ENCODE measurements at regions not wholly inside any gene's neighbourhood (a gene's known extent, or its start where the extent isn't known, plus 50 kb on each side); places are given as distances from the start of the nearest gene placed in this dataset.

DNA sequence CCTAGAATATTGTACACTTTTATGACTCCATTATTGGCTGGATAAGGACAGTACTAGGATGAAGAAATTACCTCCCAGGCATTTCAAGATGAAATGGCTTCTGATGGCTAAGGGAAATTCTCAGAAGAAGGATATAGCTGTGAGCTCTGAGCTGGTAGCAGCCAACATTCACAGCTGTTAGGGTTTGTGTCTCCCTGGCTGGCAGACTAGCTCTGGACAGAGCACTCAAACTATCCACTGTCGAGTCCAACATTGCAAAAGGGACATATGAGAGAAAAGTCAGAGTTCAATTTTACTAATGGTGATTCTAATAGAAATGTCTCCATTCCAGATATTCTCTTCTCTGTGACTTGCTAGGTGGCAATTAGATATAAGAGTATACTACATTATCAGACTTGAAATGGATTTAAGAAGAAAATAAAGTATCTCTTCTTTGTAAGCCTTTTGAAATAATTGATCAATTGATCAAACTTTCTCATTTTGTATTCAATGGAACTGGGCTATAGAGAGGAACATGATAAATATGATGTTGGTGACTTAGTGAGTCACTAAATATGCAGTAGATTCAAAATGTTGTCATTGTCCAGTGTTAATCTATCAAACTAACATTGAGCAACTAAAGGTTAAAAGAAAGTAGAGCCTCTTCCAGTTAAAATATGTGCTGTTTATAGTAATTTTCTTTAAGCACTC lies 1920.3 kb downstream of the SUCLG1 start:
- in situ Hi-C loops (cut with HindIII; ENCODE audit: low sequenced_read_pairs), result no loop called here
- TF ChIP-seq, protein P1, sequence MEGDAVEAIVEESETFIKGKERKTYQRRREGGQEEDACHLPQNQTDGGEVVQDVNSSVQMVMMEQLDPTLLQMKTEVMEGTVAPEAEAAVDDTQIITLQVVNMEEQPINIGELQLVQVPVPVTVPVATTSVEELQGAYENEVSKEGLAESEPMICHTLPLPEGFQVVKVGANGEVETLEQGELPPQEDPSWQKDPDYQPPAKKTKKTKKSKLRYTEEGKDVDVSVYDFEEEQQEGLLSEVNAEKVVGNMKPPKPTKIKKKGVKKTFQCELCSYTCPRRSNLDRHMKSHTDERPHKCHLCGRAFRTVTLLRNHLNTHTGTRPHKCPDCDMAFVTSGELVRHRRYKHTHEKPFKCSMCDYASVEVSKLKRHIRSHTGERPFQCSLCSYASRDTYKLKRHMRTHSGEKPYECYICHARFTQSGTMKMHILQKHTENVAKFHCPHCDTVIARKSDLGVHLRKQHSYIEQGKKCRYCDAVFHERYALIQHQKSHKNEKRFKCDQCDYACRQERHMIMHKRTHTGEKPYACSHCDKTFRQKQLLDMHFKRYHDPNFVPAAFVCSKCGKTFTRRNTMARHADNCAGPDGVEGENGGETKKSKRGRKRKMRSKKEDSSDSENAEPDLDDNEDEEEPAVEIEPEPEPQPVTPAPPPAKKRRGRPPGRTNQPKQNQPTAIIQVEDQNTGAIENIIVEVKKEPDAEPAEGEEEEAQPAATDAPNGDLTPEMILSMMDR (IDR thresholded peaks at IDR 0.05; ENCODE audit: low read depth, low read length), result no peak
- H3K4me3 ChIP-seq (ENCODE audit: low read depth, low read length), result no peak overlapping the region
- DNase-seq (ENCODE audit: low read depth, low spot score), result no peak

DNA sequence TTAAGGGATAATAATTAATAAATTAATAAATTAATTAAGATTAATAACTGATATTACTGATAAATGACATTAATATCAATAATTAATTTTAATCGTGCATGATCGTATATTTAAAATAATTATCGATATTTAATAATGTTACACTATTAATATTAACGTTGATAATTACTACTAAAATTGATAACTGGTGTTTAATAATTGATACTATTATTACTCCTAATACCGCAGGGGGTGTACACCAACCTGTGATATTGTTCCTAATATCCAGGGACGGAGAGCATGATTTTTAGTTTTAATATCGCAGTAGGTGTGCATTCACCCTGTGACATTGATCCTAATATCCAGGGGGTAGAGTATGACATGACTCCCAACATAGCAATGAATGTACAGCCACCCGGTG lies 1930.8 kb downstream of the SUCLG1 start:
- in situ Hi-C loops (cut with HindIII; ENCODE audit: low sequenced_read_pairs), result no loop called here
- H3K4me3 ChIP-seq (ENCODE audit: low read depth, low read length), result no peak overlapping the region
- TF ChIP-seq, protein P1 (IDR thresholded peaks at IDR 0.05; ENCODE audit: low read depth, low read length), result no peak
- no peak for DNase-seq (ENCODE audit: low read depth, low spot score)

DNA sequence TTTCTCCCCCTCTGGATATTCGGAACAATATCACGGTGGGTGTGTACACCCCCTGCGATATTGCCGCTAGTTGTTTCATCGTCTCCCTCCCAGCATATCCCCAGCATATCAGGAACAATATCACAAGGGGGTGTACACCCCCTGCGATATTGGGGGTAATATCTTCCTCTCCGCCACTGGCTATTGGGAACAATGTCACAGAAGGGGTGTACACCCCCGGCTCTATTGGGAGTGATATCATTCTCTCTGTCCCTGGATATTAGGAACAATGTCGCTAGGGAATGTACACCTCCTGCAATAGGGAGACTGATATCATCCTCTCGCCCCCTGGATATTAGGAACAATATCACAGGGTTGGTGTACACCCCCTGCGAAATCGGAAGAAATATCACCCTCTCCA lies 1932.0 kb downstream of the SUCLG1 start:
- in situ Hi-C loops (cut with HindIII; ENCODE audit: low sequenced_read_pairs), result no loop called here
- no peak overlapping the region for H3K4me3 ChIP-seq (ENCODE audit: low read depth, low read length)
- TF ChIP-seq, protein P1 (IDR thresholded peaks at IDR 0.05; ENCODE audit: low read depth, low read length), result no peak
- no peak for DNase-seq (ENCODE audit: low read depth, low spot score)

DNA sequence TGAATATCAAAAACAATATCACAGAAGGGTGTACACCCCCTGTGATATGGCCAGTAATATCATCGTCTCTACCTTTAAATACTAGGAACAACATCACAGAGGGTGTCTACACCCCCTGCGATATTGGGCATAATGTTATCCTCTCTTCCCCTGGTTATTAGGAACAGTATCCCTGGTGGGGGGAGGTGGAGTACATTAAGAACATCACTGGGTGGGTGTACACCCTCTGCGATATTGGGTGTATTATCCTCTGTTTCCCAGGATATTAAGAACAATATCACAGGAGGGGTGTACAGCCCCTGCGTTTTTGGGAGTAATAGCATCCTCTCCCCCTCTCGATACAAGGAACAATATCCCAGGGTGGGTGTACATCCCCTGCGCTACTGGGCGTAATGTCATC lies 1932.8 kb downstream of the SUCLG1 start:
- H3K4me3 ChIP-seq (ENCODE audit: low read depth, low read length), result no peak overlapping the region
- TF ChIP-seq, protein P1 (IDR thresholded peaks at IDR 0.05; ENCODE audit: low read depth, low read length), result no peak
- no peak for DNase-seq (ENCODE audit: low read depth, low spot score)
- in situ Hi-C loops (cut with HindIII; ENCODE audit: low sequenced_read_pairs), result no loop called here

DNA sequence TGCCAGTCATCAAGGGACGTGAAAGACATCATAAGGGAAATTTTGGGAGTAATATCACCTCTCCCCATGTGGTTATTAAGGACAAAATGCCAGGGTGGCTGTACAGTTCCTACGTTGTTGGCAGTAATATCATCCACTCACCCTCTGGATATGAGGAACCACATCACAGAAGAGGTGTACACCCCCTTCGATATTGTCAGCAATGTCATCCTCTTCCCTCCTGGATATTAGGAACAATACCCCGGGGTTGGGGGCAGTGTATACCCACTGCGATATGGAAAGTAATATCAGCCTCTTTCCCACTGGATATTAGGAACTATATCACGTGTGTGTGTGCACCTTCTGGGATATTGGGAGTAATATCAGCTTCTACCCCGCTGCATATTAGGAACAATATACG lies 1933.3 kb downstream of the SUCLG1 start:
- DNase-seq (ENCODE audit: low read depth, low spot score), result no peak
- TF ChIP-seq, protein P1 (IDR thresholded peaks at IDR 0.05; ENCODE audit: low read depth, low read length), result no peak
- H3K4me3 ChIP-seq (ENCODE audit: low read depth, low read length), result no peak overlapping the region
- in situ Hi-C loops (cut with HindIII; ENCODE audit: low sequenced_read_pairs), result no loop called here

DNA sequence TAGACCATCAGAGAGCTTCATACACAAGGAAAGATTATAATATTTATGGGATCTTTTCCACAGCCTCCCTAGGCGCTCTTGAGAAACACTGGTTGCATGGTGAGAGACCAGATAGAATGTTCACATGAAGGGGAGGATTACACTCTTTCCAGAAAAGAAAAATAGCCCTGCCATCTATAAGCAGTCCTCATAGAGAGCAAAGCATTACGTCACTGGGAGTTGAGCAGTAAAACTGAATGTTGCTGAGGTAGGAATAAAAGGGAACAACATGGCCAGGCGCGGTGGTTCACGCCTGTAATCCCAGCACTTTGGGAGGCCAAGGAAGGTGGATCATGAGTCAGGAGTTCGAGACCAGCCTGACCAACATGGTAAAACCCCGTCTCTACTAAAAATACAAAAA lies 1934.3 kb downstream of the SUCLG1 start:
- no peak overlapping the region for H3K4me3 ChIP-seq (ENCODE audit: low read depth, low read length)
- TF ChIP-seq, protein P1 (IDR thresholded peaks at IDR 0.05; ENCODE audit: low read depth, low read length), result no peak
- no peak for DNase-seq (ENCODE audit: low read depth, low spot score)
- in situ Hi-C loops (cut with HindIII; ENCODE audit: low sequenced_read_pairs), result no loop called here

Data from astrocyte of the spinal cord (primary cell).